Esophagus squamous epithelium (tissue), 5 donors: ENCODE measurements at regions not wholly inside any gene's neighbourhood (a gene's known extent, or its start where the extent isn't known, plus 50 kb on each side); places are given as distances from the start of the nearest gene placed in this dataset.

Experiments used
- DNase-seq: peaks from one replicate; lab custom pipeline; 2025; lab: John Stamatoyannopoulos, UW
- H3K27ac ChIP-seq, 4 donors: fragments of 200-600 bp; sonication (generic); one replicate each; pipeline ENCODE4 v1.5.1; 2016 to 2019; ENCODE audit warnings: mild to moderate bottlenecking in 1 of 4
- H3K27me3 ChIP-seq, 4 donors: fragments of 200-600 bp; sonication (generic); 1 replicate in 3 of 4; 2 replicates in 1 of 4; pipeline versions ENCODE4 v1.5.1 to v1.6.0; 2017 to 2021; ENCODE audit warnings: antibody characterized with exemption in 1 of 4
- H3K36me3 ChIP-seq, 3 donors: fragments of 200-600 bp; sonication (generic); one replicate each; pipeline ENCODE4 v1.5.1; 2016 to 2019
- H3K4me1 ChIP-seq, 3 donors: fragments of 200-600 bp; sonication (generic); one replicate each; pipeline ENCODE4 v1.5.1; 2017 to 2019
- H3K4me3 ChIP-seq, 4 donors: fragments of 200-600 bp; sonication (generic); 1 replicate in 3 of 4; 2 replicates in 1 of 4; pipeline ENCODE4 v1.5.1; 2016 to 2019; ENCODE audit warnings: mild to moderate bottlenecking in 2 of 4, moderate library complexity in 1 of 4
- H3K9me3 ChIP-seq, 3 donors: fragments of 200-600 bp; sonication (generic); one replicate each; pipeline ENCODE4 v1.5.1; 2016 to 2019
- CTCF ChIP-seq, 6 experiments: fragments of 450-650 bp in 4 of 6; fragments of 200-600 bp in 2 of 6; sonication (generic) in 2 of 6; IDR thresholded peaks; one replicate each; pipeline ENCODE4 v1.5.1; 2016 to 2019; ENCODE audit warnings: antibody characterized with exemption in 6 of 6, mild to moderate bottlenecking in 4 of 6, moderate library complexity in 4 of 6
- POLR2A ChIP-seq, 4 donors: fragments of 450-650 bp; IDR thresholded peaks; one replicate each; pipeline ENCODE4 v1.6.1; 2017; ENCODE audit warnings: antibody characterized with exemption in 4 of 4, mild to moderate bottlenecking in 4 of 4, moderate library complexity in 3 of 4
- WGBS, 2 donors: methylation state at CpG; one replicate each; pipeline ENCODE4 v1.1.5; 2018; 5-methylcytosine and 5-hydroxymethylcytosine counted together
- intact Hi-C: fragments of 100-400 bp; cut with DNase I; formaldehyde crosslinking; loops from one replicate; pipeline ENCODE4 v1.15.0; 2022
- donor health status: DM: yes; HTN: yes; CAD: no.

- H3K27ac ChIP-seq = no peak overlapping the region
- H3K4me3 ChIP-seq = no peak overlapping the region
Observed at GRCh38 chr2:146444987-146445386, 1399.8 kb upstream of the ACVR2A start.

GRCh38 chr2:146444085-146444484, 1400.7 kb upstream of the ACVR2A start:
- DNase-seq = no peak
- H3K9me3 ChIP-seq = no peaks in the 10 kb centered on the region
- no peak overlapping the region for H3K4me3 ChIP-seq
- H3K36me3 ChIP-seq = no peaks in the 10 kb centered on the region
- H3K27me3 ChIP-seq = no peaks in the 10 kb centered on the region
- no peak for TF ChIP-seq CTCF (IDR thresholded peaks at IDR 0.05)
- TF ChIP-seq POLR2A (IDR thresholded peaks at IDR 0.05) = no peak
- no peaks in the 10 kb centered on the region for H3K4me1 ChIP-seq
- H3K27ac ChIP-seq = no peak overlapping the region
- intact Hi-C loops = no loop called here

More at GRCh38 chr2:146444987-146445386, 1399.8 kb upstream of the ACVR2A start:
- no peak for DNase-seq
- no peak for TF ChIP-seq POLR2A (IDR thresholded peaks at IDR 0.05)
- TF ChIP-seq CTCF (IDR thresholded peaks at IDR 0.05) = no peak
- intact Hi-C loops = no loop called here
- Histone ChIP-seq H3K27me3 (no peaks in the 10 kb centered on the region), H3K36me3 (no peaks in the 10 kb centered on the region), H3K4me1 (no peaks in the 10 kb centered on the region), H3K9me3 (no peaks in the 10 kb centered on the region)

GRCh38 chr2:146438246-146438645, 1406.6 kb upstream of the ACVR2A start:
- H3K4me1 ChIP-seq = no peaks in the 10 kb centered on the region
- no peaks in the 10 kb centered on the region for H3K36me3 ChIP-seq
- no peaks in the 10 kb centered on the region for H3K27me3 ChIP-seq
- DNase-seq = no peak
- no peak overlapping the region for H3K4me3 ChIP-seq
- no peaks in the 10 kb centered on the region for H3K9me3 ChIP-seq
- intact Hi-C loops = no loop called here
- TF ChIP-seq POLR2A (IDR thresholded peaks at IDR 0.05) (no peak), CTCF (IDR thresholded peaks at IDR 0.05) (no peak)
- no peak overlapping the region for H3K27ac ChIP-seq

GRCh38 chr2:146437712-146438111, 1407.1 kb upstream of the ACVR2A start:
- Histone ChIP-seq H3K36me3 (no peaks in the 10 kb centered on the region), H3K4me3 (no peak overlapping the region), H3K27ac (no peak overlapping the region), H3K4me1 (no peaks in the 10 kb centered on the region), H3K27me3 (no peaks in the 10 kb centered on the region), H3K9me3 (no peaks in the 10 kb centered on the region)
- intact Hi-C loops = no loop called here
- 21 to 30% methylated on average over 2 of the region's 2 CpGs for WGBS, 2 donors
- no peak for TF ChIP-seq POLR2A (IDR thresholded peaks at IDR 0.05)
- TF ChIP-seq CTCF (IDR thresholded peaks at IDR 0.05) = no peak
- no peak for DNase-seq

- WGBS, 2 donors = 90% methylated on average over 8 of the region's 8 CpGs
- intact Hi-C loops = no loop called here
- Histone ChIP-seq H3K27ac (no peak overlapping the region), H3K9me3 (no peaks in the 10 kb centered on the region), H3K4me1 (no peaks in the 10 kb centered on the region), H3K36me3 (no peaks in the 10 kb centered on the region), H3K27me3 (no peaks in the 10 kb centered on the region), H3K4me3 (no peak overlapping the region)
- no peak for DNase-seq
- TF ChIP-seq CTCF (IDR thresholded peaks at IDR 0.05) = no peak
- no peak for TF ChIP-seq POLR2A (IDR thresholded peaks at IDR 0.05)
Observed at GRCh38 chr2:146433116-146433875, 1411.5 kb upstream of the ACVR2A start.
